MM.1S (cell line): ENCODE measurements at regions not wholly inside any gene's neighbourhood (a gene's known extent, or its start where the extent isn't known, plus 50 kb on each side); places are given as distances from the start of the nearest gene placed in this dataset.

Source experiments
- DNase-seq: peaks from one replicate; pipeline ENCODE4 v3.0.0-alpha.2; 2015
- H2AFZ ChIP-seq: fragments of 300-600 bp; sonication (generic); 2 replicates; pipeline ENCODE4 v1.6.0; 2016; ENCODE audit warnings: antibody characterized with exemption, low read length
- H3F3A ChIP-seq: fragments of 300-600 bp; sonication (generic); 2 replicates; pipeline ENCODE4 v1.6.1; 2016; ENCODE audit warnings: mild to moderate bottlenecking, antibody characterized with exemption, low read length, moderate library complexity, mixed read lengths; ENCODE audit not compliant: insufficient read depth
- H3K27ac ChIP-seq: fragments of 300-600 bp; sonication (generic); 2 replicates; pipeline ENCODE4 v1.5.1; 2016; ENCODE audit warnings: mild to moderate bottlenecking, low read length
- H3K27me3 ChIP-seq: fragments of 300-600 bp; sonication (generic); replicated peaks from 2 replicates; pipeline ENCODE4 v1.6.0; 2016; ENCODE audit warnings: low read length; ENCODE audit not compliant: insufficient read depth
- H3K36me3 ChIP-seq: fragments of 300-600 bp; sonication (generic); replicated peaks from 2 replicates; pipeline ENCODE4 v1.6.1; 2016; ENCODE audit warnings: mild to moderate bottlenecking, low read length, mixed read lengths; ENCODE audit not compliant: insufficient read depth
- H3K4me1 ChIP-seq: fragments of 300-600 bp; sonication (generic); 2 replicates; pipeline ENCODE4 v1.6.1; 2016; ENCODE audit warnings: low read length, mixed read lengths
- H3K4me2 ChIP-seq: fragments of 300-600 bp; sonication (generic); 2 replicates; pipeline ENCODE4 v1.6.0; 2016; ENCODE audit warnings: low read depth, low read length
- H3K4me3 ChIP-seq: fragments of 300-600 bp; sonication (generic); 2 replicates; pipeline ENCODE4 v1.5.1; 2016; ENCODE audit warnings: low read length, mixed read lengths
- H3K79me2 ChIP-seq: fragments of 300-600 bp; sonication (generic); 2 replicates; pipeline ENCODE4 v1.6.1; 2016; ENCODE audit warnings: mixed run types, low read length, mixed read lengths
- H3K9ac ChIP-seq: fragments of 300-600 bp; sonication (generic); 2 replicates; pipeline ENCODE4 v1.6.1; 2016; ENCODE audit warnings: low read length, mixed read lengths
- H3K9me2 ChIP-seq: fragments of 300-600 bp; sonication (generic); replicated peaks from 2 replicates; pipeline ENCODE4 v1.6.1; 2016; ENCODE audit warnings: mild to moderate bottlenecking, low read length, mixed read lengths; ENCODE audit not compliant: insufficient read depth
- H3K9me3 ChIP-seq: fragments of 300-600 bp; sonication (generic); replicated peaks from 2 replicates; pipeline ENCODE4 v1.6.1; 2016; ENCODE audit warnings: mild to moderate bottlenecking, low read length, mixed read lengths; ENCODE audit not compliant: insufficient read depth
- H4K20me1 ChIP-seq: fragments of 300-600 bp; sonication (generic); 2 replicates; pipeline ENCODE4 v1.6.1; 2016; ENCODE audit warnings: mild to moderate bottlenecking, low read length, moderate library complexity, mixed read lengths; ENCODE audit not compliant: insufficient read depth
- EZH2 ChIP-seq: fragments of 300-600 bp; sonication (generic); optimal IDR thresholded peaks from 2 replicates; pipeline ENCODE3; 2017; ENCODE audit warnings: low read depth, mild to moderate bottlenecking, antibody characterized with exemption, low read length, mixed read lengths
- EZH2phosphoT487 ChIP-seq: fragments of 300-600 bp; sonication (generic); IDR thresholded peaks from 2 replicates; pipeline ENCODE4 v1.6.1; 2018; ENCODE audit warnings: antibody characterized with exemption, low read length
- TF ChIP-seq, protein P1 (sequence below): fragments of 300-600 bp; sonication (generic); IDR thresholded peaks from 2 replicates; pipeline ENCODE4 v1.5.1; 2016; ENCODE audit warnings: antibody characterized with exemption, low read length, mixed read lengths

DNA sequence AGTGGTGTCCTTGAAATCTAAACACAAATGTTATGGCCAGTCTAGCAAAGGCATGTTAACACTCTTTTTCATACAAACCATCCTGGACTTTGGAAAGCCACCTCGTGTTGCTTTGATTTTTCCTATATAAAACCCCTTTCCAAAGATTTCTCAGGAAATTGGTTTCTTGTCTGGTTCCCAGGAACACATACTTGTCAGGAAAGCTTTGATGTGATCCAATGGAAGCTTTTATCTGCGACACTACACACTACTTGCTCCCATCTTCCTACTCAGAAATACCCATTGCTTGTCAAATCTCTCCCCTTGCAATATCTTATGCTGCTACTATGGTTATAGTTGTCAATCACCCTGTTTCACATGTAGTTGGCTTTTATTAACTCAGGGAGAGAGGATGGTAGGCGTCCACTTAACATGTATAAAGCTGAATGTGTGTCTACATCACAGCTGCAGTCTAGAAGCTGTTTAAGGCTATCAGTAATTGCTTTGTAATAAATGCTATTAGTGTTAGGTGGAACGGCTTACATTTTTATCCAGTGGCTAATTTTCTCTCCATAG, 189.6 kb downstream of the GPAM start:
- Histone ChIP-seq H3K4me2 (no peak overlapping the region), H4K20me1 (no peaks in the 10 kb centered on the region), H3K4me1 (no peaks in the 10 kb centered on the region), H3K4me3 (no peak overlapping the region), H3F3A (no peaks in the 10 kb centered on the region), H2AFZ (no peak overlapping the region), H3K9me2 (no peaks in the 10 kb centered on the region), H3K27ac (no peak overlapping the region), H3K9me3 (no peaks in the 10 kb centered on the region), H3K36me3 (no peaks in the 10 kb centered on the region), H3K9ac (no peak overlapping the region), H3K27me3 (no peaks in the 10 kb centered on the region), H3K79me2 (no peaks in the 10 kb centered on the region)
- no peak for DNase-seq
- no peak for TF ChIP-seq EZH2phosphoT487
- TF ChIP-seq EZH2 = no peak
- TF ChIP-seq, protein P1, sequence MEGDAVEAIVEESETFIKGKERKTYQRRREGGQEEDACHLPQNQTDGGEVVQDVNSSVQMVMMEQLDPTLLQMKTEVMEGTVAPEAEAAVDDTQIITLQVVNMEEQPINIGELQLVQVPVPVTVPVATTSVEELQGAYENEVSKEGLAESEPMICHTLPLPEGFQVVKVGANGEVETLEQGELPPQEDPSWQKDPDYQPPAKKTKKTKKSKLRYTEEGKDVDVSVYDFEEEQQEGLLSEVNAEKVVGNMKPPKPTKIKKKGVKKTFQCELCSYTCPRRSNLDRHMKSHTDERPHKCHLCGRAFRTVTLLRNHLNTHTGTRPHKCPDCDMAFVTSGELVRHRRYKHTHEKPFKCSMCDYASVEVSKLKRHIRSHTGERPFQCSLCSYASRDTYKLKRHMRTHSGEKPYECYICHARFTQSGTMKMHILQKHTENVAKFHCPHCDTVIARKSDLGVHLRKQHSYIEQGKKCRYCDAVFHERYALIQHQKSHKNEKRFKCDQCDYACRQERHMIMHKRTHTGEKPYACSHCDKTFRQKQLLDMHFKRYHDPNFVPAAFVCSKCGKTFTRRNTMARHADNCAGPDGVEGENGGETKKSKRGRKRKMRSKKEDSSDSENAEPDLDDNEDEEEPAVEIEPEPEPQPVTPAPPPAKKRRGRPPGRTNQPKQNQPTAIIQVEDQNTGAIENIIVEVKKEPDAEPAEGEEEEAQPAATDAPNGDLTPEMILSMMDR = no peak

DNA sequence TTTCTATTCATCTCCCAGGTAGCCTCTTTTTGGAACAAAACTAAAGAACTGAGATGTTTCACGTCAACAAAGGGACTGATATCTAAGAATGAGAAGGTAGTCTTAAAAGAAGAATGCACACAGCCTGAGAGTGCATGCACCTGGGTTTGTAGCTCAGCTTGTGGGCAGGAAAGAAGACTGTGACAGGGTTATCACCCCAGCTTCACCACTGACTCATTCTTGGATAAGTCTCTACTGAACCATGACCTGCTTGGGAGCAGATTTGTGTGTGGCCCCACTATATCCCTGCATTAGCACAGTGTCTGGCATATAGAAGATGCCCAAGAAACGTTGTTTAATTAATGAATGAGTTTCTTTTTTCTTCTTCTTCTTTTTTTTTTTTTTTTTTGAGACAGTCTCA, 187.5 kb downstream of the GPAM start:
- Histone ChIP-seq H3K9ac (no peak overlapping the region), H3K9me2 (no peaks in the 10 kb centered on the region), H3K9me3 (no peaks in the 10 kb centered on the region), H3F3A (no peaks in the 10 kb centered on the region), H3K4me3 (no peak overlapping the region), H3K36me3 (no peaks in the 10 kb centered on the region), H3K79me2 (no peaks in the 10 kb centered on the region), H3K27me3 (no peaks in the 10 kb centered on the region), H3K4me2 (no peak overlapping the region), H2AFZ (no peak overlapping the region), H4K20me1 (no peaks in the 10 kb centered on the region), H3K4me1 (no peaks in the 10 kb centered on the region), H3K27ac (no peak overlapping the region)
- no peak for TF ChIP-seq EZH2
- TF ChIP-seq, protein P1 = no peak
- TF ChIP-seq EZH2phosphoT487 = no peak
- no peak for DNase-seq

DNA sequence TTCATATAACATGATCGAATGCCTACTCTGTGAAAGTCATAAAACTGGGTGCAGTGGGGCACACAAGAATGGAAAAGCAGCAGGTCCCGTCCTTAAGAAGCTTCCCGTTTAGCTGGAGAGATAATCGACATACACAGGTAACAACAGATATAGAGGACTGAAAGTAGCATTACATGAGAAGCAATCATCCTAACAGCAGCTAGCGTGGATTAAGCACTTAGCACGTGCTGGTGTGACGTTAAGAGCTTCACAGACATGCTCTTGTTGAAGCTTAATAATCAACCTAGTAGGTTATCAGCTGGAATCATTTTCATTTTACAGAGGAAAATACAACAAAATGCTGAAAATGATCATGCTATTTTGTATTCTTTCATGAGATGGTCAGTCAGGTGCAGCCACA, 184.8 kb downstream of the GPAM start:
- DNase-seq = no peak
- Histone ChIP-seq H3K27ac (no peak overlapping the region), H3K9me2 (no peaks in the 10 kb centered on the region), H3K4me1 (no peaks in the 10 kb centered on the region), H3K4me2 (no peak overlapping the region), H3K9ac (no peak overlapping the region), H2AFZ (no peak overlapping the region), H3F3A (no peaks in the 10 kb centered on the region), H3K27me3 (no peaks in the 10 kb centered on the region), H3K9me3 (no peaks in the 10 kb centered on the region), H3K36me3 (no peaks in the 10 kb centered on the region), H3K79me2 (no peaks in the 10 kb centered on the region), H4K20me1 (no peaks in the 10 kb centered on the region), H3K4me3 (no peak overlapping the region)
- TF ChIP-seq, protein P1 = no peak
- TF ChIP-seq EZH2phosphoT487 (no peak), EZH2 (no peak)
